ENCODE measurements at regions not wholly inside any gene's neighbourhood (a gene's known extent, or its start where the extent isn't known, plus 50 kb on each side); places are given as distances from the start of the nearest gene placed in this dataset.

DNA sequence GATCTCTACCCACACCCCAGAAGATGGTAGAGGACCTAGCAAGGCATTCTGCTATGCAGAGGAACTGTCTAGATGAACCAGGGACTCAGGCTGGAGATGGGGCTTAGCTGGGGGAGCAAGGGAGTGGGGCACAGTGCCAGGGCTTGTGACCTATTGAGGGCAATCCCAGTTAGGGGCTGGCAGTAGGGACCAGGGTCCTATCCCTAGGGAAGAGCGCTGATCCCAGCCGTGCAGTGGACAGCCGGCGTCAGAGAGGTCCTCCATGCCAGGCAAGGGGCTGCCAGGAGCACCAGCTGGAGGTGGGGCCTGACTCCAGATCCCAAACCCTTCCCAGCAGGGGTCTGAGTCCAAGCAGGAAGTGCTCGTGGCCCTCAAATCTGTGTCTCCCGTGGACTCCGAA is 52.7 kb upstream of the NEURL1B start:
- H3K36me3 ChIP-seq: no peaks in the 10 kb centered on the region
- no peak for DNase-seq
- no peaks in the 10 kb centered on the region for H3K9me3 ChIP-seq
- no peak overlapping the region for H3K4me3 ChIP-seq
- H3K27me3 ChIP-seq: peaks cover 13% of the 10 kb centered on the region

DNA sequence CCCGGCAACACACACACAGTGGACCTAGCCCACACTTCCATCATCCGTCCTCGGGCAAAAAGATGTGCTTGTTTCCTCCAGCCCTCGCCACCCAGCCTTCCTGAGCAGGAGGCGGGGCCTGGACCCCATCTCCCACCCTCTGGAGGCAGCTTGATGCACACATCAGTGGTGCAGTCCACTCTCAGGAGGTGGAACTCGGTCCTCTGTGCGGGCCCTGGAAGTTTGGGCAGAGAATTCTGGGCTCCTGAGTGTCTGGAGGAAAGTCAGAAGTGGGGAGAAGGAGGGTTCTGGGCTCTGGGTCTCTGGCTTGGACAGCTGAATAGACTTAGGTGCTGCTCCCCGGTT is 54.0 kb upstream of the NEURL1B start:
- H3K36me3 ChIP-seq: no peaks in the 10 kb centered on the region
- H3K4me3 ChIP-seq: no peak overlapping the region
- no peaks in the 10 kb centered on the region for H3K9me3 ChIP-seq
- peaks cover 13% of the 10 kb centered on the region for H3K27me3 ChIP-seq
- DNase-seq: no peak

DNA sequence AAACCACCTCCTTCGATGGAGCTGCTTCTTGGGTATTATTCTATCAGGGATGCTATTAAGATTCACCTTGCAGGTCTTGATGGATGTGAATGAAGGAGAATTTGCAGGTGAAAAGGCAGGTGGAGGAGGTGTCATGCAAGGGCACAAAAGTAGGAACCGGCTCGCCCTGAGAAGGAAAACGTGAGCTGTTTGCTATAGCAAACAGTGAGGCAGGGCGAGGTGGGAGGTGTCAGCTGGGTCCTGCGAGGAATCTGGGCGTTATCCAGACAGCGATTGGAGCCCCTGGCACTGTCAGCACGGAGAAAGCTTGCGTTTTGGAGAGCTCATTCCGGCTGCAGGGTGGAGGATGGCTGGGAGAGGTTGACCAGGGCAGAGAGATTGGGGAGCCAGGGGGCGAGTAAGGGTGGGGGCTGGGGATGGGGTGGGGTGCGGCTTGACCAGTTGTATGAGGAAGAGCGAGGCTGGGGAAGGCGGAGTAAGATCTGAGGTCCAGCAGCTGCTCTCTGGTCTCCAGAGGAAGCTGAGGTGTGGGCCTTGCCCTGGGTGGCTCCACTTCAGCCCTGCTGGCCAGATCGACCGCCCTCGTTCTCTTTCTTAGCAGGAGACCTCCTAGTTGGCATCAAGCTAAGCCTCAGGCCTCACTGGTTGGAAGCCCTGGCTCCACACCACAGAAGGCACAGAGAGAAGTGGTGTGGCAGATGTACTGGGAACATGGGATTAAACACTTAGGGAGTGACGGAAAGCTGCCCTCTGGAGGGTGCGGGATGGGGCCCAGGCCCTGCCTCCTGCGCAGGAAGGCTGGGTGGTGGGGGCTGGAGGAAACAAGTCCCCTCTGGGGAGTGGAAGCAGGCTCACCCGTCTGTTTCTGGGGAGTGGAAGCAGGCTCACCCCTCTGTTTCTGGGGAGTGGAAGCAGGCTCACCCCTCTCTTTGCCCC is 54.7 kb upstream of the NEURL1B start:
- H3K36me3 ChIP-seq: no peaks in the 10 kb centered on the region
- DNase-seq: no peak
- H3K27me3 ChIP-seq: peaks cover 13% of the 10 kb centered on the region
- no peak overlapping the region for H3K4me3 ChIP-seq
- H3K9me3 ChIP-seq: no peaks in the 10 kb centered on the region

DNA sequence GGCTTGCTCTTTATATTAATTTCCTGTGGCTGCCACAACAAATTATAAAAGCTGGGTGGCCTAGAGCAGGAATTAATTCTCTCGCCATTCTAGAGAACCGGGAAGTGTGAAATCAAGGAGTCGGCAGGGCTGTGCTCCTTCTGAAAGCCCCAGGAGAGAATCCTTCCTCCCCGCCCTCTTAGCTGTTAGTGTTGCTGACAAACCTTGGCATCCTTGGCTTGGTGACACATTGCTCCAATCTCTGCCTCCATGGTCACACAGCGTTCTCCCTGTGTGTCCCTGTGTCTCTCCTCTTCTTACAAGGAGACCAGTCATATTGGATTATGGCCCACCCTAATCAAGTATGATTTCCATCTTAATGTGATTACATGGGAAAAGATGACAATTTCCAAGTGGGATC is 55.9 kb upstream of the NEURL1B start:
- Histone ChIP-seq H3K27me3 (peaks cover 7% of the 10 kb centered on the region), H3K36me3 (no peaks in the 10 kb centered on the region)

DNA sequence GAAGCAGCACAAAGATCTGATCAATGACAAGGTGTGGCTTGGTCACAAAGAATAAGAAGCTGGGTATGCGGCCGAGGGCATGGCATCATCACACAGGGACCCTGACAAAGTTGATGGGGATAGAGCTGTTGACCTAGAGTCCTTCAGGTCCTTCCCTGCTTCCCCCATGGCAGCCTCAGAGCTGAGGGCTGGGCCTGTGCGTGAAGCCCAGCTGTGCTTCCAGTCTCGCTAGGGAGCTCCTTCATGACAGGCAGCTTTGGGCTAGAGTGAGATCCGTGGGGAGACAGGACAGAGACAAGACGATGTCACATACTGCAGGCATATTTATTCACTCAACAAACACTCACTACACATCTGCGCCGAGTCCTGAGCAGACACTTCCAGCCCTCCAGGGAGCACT is 56.4 kb upstream of the NEURL1B start:
- no peak for DNase-seq
- Histone ChIP-seq H3K4me3 (no peak overlapping the region), H3K27me3 (peaks cover 7% of the 10 kb centered on the region), H3K36me3 (no peaks in the 10 kb centered on the region), H3K9me3 (no peaks in the 10 kb centered on the region)

More for the DNA sequence above, 55.9 kb upstream of the NEURL1B start:
- H3K9me3 ChIP-seq: no peaks in the 10 kb centered on the region
- DNase-seq: no peak
- no peak overlapping the region for H3K4me3 ChIP-seq

DNA sequence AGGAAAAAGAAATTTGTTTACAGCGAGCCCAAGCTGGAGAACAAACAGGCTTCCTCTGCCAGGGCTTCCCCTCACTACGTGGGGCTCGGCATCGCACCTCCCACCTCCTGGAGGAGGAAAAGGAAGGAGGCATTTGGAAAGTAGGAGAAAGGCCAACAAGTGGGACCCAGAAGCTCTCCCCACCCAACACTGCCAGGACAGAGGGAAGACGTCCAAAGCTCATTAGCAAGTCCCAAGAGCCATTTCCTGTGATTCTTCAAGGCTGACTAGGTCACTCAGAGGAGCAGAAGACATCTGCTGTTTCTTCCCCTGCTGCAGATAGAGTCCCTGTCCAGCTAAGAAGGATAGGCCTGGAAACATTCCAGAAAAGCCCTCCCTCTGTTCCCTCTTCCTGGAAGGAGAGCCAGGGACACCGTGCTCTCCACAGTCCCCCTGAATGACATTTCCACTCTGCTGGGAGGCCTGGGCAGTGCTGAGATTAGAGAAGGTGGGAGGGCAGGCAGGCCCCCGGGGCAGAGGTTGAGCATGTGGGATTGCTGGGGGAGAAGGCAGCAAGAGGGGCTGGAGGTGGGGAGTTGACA is 57.0 kb upstream of the NEURL1B start:
- Histone ChIP-seq H3K27me3 (peaks cover 3% of the 10 kb centered on the region), H3K4me3 (no peak overlapping the region), H3K36me3 (no peaks in the 10 kb centered on the region), H3K9me3 (no peaks in the 10 kb centered on the region)
- DNase-seq: no peak

DNA sequence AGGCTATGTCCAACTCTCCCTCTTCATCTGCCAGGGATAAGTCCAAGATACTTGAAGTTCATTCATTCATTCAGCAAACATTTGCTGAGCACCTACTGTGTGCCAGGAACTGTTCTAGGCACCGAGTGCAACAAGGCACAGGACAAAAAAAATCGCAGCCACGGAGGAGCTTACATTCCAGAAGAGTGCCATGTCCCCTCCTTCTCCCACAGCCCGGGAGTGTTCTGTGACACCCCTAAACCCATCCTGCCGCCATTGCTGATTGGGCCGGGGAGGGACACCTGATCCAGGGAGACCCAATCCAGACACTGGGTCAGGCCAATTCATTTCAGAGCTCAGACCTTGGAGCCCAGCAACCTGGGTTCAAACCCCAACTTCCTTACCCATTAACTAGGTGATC is 58.1 kb upstream of the NEURL1B start:
- Histone ChIP-seq H3K36me3 (no peaks in the 10 kb centered on the region), H3K9me3 (no peaks in the 10 kb centered on the region), H3K4me3 (no peak overlapping the region), H3K27me3 (peaks cover 3% of the 10 kb centered on the region; the same call in 1 of the 2 replicates)
- no peak for DNase-seq

DNA sequence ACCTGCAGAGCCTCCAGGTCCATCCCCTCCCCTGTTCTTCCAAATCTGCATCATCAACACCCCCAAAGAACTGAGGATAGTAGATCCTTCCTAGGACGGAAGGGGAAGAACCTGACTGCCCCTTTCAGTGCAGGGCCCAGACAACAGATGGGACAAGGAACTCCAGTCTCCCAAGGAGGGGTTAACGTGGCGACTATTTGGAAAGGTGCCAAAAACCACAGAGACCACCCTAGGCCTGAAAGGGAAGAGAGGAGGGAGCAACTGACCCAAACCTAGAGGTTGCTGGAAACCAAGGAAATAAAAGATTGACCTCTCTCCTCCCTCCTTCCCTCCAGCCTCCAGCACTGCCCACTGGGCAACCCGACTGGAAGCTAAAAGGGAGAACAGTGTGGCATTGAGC is 59.7 kb upstream of the NEURL1B start:
- H3K36me3 ChIP-seq: no peaks in the 10 kb centered on the region
- no peaks in the 10 kb centered on the region for H3K9me3 ChIP-seq
- H3K27me3 ChIP-seq: peaks cover 3% of the 10 kb centered on the region; the same call in 1 of the 2 replicates
- DNase-seq: no peak
- no peak overlapping the region for H3K4me3 ChIP-seq

DNA sequence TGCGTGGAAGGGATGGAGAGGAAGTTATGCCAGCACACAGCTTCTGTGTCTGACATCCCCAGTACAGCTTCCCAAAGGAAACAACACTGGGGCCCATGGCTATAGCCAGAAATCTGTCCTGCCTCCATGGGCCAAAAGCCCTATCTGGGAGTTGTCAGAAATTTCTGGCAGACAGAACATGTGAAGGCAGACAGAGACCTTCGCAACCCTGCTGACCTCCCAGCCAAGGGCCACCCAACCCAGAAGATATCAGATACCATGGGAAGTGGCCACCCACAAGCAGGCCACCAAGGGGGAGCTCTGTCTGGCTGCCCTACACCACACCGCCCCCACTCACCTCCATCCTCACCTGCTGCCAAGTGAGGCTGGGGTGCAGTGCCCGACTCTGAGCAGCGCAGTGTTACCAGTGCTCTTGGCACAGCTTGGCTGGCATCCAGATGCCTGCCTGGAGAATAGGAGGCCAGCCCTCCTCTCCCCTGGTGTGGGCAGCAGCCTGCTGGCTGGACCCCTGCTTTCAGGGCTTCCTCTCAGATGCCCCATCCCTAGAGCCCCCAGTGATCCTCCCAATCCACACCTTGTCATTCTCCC is 61.6 kb upstream of the NEURL1B start:
- Histone ChIP-seq H3K4me3 (no peak overlapping the region), H3K9me3 (no peaks in the 10 kb centered on the region), H3K36me3 (no peaks in the 10 kb centered on the region), H3K27me3 (no peaks in the 10 kb centered on the region; the same call in 1 of the 2 replicates)
- no peak for DNase-seq

DNA sequence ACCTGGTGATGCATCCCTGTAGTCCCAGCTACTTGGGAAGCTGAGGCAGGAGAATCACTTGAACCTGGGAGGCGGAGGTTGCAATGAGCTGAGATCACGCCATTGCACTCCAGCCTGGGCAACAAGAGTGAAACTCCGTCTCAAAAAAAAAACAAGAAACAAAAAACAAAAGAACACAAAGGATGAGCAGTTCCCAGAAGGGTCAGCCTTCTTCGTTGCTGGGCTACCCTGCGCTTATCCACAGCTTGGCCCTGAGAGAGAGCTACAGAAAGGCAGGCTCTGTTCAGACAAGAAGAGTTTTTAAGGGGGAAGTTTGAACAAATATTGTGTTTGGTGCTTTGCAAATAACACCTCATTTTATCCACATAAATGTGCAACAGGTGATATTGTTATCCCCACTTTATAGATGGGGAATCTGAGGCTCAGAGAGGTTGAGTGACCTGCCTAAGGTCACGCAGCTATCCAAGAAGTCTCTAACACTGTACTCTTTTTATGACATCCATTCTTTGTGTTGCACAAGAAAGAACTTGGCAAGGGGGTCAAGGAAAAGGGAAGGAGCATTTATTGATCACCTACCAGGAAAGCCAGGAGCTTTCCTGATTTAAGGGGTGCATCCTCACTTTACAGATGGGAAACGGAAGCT is 63.7 kb upstream of the NEURL1B start:
- H3K36me3 ChIP-seq: no peaks in the 10 kb centered on the region
- H3K9me3 ChIP-seq: no peaks in the 10 kb centered on the region
- no peak for DNase-seq
- no peak overlapping the region for H3K4me3 ChIP-seq
- H3K27me3 ChIP-seq: no peaks in the 10 kb centered on the region; the same call in 1 of the 2 replicates

DNA sequence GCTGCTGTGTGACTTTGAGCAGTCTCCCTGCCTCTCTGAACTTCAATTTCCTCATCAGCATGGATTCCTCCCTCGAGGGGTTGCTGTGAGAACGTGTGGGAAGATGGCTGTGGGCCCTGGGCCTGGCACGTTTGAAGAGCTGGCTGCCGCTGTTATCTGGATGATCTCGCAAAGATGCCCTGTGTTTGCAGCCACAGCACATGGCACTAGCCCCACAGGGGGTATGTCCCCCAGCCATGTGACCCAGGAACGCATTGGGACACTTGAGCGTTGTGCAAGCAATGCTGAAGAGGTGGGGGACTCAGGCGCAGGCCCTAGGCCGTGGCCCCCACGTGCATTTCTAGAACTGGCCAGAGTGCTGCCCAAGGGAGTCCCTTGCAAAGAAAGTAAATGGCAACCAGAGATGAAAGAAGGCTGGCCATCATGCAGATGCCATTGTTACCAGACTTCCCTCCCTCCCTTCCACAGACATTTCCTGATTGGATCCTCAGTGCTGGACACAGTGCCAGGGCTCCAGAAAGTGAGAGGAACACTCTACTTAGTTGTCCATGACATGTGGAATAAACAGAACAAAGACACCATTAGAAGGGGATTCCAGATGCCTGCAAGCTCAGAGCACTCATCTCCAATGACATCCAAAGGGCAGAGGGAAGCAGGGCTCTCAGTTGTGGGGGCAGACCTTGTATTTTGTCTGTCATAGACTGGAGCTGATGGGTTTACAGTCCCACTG is 65.1 kb upstream of the NEURL1B start:
- no peak for DNase-seq
- Histone ChIP-seq H3K4me3 (no peak overlapping the region), H3K27me3 (peaks cover 12% of the 10 kb centered on the region), H3K36me3 (no peaks in the 10 kb centered on the region), H3K9me3 (no peaks in the 10 kb centered on the region)

DNA sequence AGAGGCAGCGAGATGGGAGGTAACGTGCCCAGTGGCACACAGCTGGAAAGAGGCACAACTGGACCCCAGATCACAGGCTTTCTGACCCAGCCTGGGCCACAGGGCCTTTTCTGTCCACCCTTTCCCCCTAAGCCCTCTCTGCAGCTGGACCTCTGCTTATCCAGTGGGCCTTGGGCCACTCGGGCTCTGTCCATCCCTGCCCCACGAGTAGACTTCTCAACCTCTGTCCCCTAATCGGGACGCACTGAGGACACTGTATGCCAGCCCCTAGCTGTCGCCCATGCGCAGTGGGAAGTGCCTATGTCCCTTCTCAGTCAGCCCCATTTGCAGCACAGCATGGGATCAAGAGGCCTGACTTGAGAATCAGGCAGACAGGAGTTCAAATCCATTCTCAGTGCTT is 65.6 kb upstream of the NEURL1B start:
- no peaks in the 10 kb centered on the region for H3K9me3 ChIP-seq
- H3K27me3 ChIP-seq: peaks cover 12% of the 10 kb centered on the region
- no peak for DNase-seq
- no peaks in the 10 kb centered on the region for H3K36me3 ChIP-seq
- H3K4me3 ChIP-seq: no peak overlapping the region

DNA sequence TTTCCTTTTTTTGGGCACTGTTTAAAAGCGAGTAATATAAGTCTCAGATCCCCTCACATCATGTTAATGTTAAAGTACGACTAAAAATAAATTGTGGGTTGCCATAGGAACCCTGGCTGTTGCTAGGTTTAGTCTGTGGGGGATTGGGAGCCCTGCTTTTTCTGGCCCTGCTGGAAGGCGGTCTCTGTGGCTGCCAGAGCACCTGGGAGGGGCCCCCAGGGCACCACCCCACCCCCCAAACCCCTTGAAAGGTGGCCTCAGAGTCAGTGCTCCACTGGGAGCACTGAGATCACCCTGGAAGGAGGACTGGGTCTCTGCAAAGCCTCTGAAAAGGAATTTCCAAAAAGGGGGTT is 66.2 kb upstream of the NEURL1B start:
- Histone ChIP-seq H3K4me3 (no peak overlapping the region), H3K27me3 (peaks cover 12% of the 10 kb centered on the region), H3K36me3 (no peaks in the 10 kb centered on the region), H3K9me3 (no peaks in the 10 kb centered on the region)
- no peak for DNase-seq

DNA sequence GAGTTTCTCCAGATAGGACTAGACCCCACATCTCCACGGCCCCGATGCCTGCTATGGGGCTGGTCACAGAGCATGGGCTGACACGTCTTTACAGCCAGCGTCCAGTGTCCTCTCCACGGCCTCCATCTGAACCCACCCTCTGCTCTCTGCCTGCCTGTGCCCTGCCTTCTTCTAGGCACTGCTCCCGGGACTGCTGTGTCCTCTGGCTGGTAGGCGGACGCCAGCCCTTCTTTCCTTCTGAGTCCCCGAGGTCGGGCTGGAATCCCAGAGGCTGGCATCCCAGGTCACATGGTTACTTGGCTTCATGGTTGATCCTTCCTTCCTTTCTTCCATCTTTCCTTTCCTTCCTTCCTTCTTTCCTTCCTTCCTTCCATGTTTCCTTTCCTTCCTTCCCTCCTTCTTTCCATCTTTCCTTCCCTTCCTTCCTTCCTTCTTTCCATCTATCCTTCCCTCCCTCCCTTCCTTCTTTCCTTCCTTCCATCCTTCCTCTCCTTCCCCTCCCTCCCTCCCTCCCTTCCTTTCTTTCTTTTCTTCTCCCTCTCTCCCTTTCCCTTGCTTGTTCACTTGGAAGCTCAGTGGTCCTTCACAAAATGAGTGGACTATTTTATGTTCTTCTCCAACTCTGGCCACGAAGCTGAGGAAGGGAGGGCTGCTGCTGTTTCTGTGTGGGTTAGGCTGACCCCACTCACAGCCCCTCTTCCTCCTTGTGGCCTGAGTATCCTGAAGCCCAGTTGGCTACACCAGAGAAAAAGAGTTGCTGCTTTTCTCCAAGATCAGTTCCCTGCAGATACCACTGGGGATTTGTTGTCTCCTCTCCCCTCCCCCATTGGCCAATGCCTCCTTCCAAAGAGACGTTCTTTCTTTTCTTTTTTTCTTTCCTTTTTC is 66.8 kb upstream of the NEURL1B start:
- no peak overlapping the region for H3K4me3 ChIP-seq
- no peak for DNase-seq
- no peaks in the 10 kb centered on the region for H3K36me3 ChIP-seq
- H3K27me3 ChIP-seq: peaks cover 12% of the 10 kb centered on the region
- H3K9me3 ChIP-seq: no peaks in the 10 kb centered on the region

DNA sequence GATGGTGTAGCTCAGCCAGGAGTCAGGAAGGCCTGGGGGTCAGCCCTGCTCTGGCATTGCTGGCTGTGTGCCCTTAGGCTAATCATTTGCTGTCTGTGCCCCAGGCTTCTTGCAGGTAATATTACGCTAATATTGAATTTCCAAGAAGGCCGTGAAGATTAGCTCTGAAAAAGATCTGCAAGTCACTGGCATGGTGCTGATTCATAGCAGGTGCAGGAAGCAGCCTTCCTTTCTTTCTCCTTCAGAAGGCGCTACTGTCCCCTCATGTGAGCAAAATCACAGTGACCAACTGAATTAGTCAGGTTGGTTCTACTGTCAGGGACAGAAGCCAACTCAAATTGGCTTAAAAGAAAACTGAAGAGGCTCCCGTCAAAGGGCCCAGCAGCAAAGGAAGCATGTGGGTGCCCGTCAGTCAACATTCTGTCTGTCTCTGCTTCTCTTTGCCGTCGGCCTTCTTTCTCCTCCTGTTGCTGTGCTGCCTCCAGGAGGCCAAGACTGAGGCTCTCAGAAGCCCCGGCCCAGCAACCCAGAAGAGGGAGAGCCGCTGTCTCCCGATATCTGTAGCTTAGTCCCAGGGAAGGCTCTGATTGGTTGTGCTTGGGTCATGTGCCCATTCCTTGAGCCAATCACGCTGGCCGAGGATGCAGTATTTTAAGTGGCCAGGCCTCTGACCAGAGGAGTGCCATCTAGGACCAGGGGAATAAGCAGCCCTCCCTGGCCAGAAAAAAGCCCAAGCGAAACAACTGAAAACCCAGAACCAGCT is 67.8 kb upstream of the NEURL1B start:
- Histone ChIP-seq H3K4me3 (no peak overlapping the region), H3K36me3 (no peaks in the 10 kb centered on the region), H3K27me3 (peaks cover 12% of the 10 kb centered on the region), H3K9me3 (no peaks in the 10 kb centered on the region)
- DNase-seq: no peak
